Naive B cell (primary cell): ENCODE measurements at regions not wholly inside any gene's neighbourhood (a gene's known extent, or its start where the extent isn't known, plus 50 kb on each side); places are given as distances from the start of the nearest gene placed in this dataset.
"Not testable (repeated sequence)": the region's sequence is repeated elsewhere in the genome, so short reads cannot be mapped to it uniquely, and the experiment has no call there.

ENCODE experiments used
- ATAC-seq, 2 donors: fragments of 150-1000 bp; cut with Tn5 transposase; 2 replicates each; pipeline ENCODE4 v1.10.0; 2021; ENCODE audit warnings: low read depth in 2 of 2, mild to moderate bottlenecking in 2 of 2, moderate library complexity in 2 of 2
- DNase-seq: peaks from one replicate; pipeline ENCODE4 v3.0.0; 2022
- H3K27ac Mint-ChIP-seq, 6 donors: one replicate each; pipeline ENCODE4 v1.8.0; 2020 to 2022; ENCODE audit warnings: mild to moderate bottlenecking in 6 of 6, mixed read lengths in 6 of 6, moderate library complexity in 5 of 6, inconsistent platforms in 2 of 6
- H3K27me3 Mint-ChIP-seq, 3 donors: one replicate each; pipeline ENCODE4 v1.8.0; 2021 to 2022; ENCODE audit warnings: mixed read lengths in 3 of 3, mild to moderate bottlenecking in 1 of 3
- H3K36me3 Mint-ChIP-seq, 2 donors: one replicate each; pipeline ENCODE4 v1.8.0; 2020 to 2022; ENCODE audit warnings: mixed read lengths in 2 of 2, inconsistent platforms in 1 of 2, mild to moderate bottlenecking in 1 of 2
- H3K4me1 Mint-ChIP-seq, 3 donors: one replicate each; pipeline ENCODE4 v1.8.0; 2020 to 2022; ENCODE audit warnings: mixed read lengths in 3 of 3, inconsistent platforms in 1 of 3, mild to moderate bottlenecking in 1 of 3, moderate library complexity in 1 of 3
- H3K4me3 Mint-ChIP-seq, 8 donors: one replicate each; pipeline ENCODE4 v1.8.0; 2020 to 2022; ENCODE audit warnings: mild to moderate bottlenecking in 8 of 8, mixed read lengths in 8 of 8, moderate library complexity in 8 of 8, inconsistent platforms in 2 of 8
- H3K9me3 Mint-ChIP-seq, 7 donors: one replicate each; pipeline ENCODE4 v1.8.0; 2020 to 2022; ENCODE audit warnings: mixed read lengths in 7 of 7, mild to moderate bottlenecking in 5 of 7, inconsistent platforms in 2 of 7, moderate library complexity in 1 of 7

DNA sequence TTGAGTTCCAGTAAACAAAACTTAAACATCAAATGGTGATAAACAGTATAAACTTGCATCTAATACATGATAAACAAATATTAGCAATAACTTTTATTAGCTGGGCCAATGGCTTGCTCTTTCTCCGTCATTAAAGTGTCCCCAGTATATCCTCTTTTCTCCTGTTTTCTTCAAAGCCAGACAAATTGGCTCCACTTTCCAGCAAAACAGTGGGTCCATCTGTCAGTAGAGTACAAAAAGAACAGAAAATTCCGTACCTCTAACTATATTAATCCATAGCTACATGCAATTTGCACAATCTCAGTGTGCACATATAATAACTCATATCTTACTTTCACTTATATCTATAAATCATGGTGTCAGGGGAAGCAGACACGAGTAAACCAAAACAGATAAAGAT is 678.0 kb upstream of the SPRY2 start:
- no peak overlapping the region for H3K4me3 Mint-ChIP-seq
- H3K27me3 Mint-ChIP-seq, result no peaks in the 10 kb centered on the region
- H3K9me3 Mint-ChIP-seq, result peaks cover 0 to 51% (median 12%) of the 10 kb centered on the region in 7 donors
- peaks cover 0 to 4% of the 10 kb centered on the region in 2 donors for H3K36me3 Mint-ChIP-seq
- no peaks in the 10 kb centered on the region for H3K4me1 Mint-ChIP-seq
- no peak overlapping the region for H3K27ac Mint-ChIP-seq
- ATAC-seq (no peak), DNase-seq (no peak)

DNA sequence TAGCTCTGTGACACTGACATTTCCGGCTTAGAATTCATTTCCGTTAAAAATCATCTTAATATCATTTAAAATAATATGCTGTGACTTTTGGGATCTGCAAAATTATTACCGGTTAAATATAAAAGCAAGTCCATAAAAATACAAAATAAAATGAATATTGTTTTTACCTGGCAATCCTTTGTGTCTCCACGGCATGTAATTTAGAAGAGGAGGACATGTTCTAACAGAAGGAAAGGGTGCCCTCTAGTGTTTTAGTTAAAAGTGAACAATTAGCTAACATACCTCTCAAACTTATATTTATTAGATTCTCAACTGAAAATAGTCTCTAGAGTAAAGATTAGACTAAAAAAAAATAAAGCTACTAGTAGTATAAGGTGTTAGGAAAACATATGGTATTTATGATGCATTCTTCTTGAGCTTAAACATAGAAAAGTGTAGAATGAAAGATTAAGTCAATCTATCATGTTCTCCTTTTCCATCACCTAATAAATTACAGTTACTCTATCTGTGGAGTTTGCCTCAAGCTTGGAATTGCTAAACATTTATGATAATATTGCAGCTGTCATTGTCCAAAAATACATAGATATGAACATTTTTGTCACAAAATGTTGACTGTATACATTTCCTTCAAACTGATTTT is 676.7 kb upstream of the SPRY2 start:
- H3K9me3 Mint-ChIP-seq, result peaks cover 0 to 38% (median 9%) of the 10 kb centered on the region in 7 donors
- H3K27me3 Mint-ChIP-seq, result no peaks in the 10 kb centered on the region
- peak; percentile 35 for DNase-seq
- no peak overlapping the region for H3K27ac Mint-ChIP-seq
- H3K4me3 Mint-ChIP-seq, result no peak overlapping the region
- ATAC-seq, result peak in 1 of 2 donors; percentile 36
- H3K36me3 Mint-ChIP-seq, result peaks cover 0 to 4% of the 10 kb centered on the region in 2 donors
- no peaks in the 10 kb centered on the region for H3K4me1 Mint-ChIP-seq

DNA sequence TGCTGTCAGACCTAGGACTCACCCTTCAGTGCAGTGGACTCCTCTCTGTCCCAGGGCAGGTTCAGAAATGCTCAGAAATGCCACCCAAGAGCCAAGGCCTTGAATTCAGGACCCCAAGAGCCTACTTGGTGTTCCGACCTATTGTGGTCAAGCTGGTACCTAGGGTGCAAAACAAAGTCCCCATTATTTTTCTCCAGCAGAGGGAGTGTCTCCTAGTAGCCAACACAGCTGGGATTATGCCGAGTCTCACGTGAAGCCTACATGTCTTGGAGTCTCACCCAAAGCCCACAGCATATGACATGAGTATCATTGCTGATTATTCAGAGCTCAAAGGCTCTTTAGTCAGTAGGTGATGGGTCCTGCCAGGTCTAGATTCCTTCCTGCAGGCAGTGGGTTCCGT is 671.1 kb upstream of the SPRY2 start:
- DNase-seq (no peak), ATAC-seq (no peak)
- no peaks in the 10 kb centered on the region for H3K36me3 Mint-ChIP-seq
- no peaks in the 10 kb centered on the region for H3K4me1 Mint-ChIP-seq
- H3K27me3 Mint-ChIP-seq, result no peaks in the 10 kb centered on the region
- no peak overlapping the region for H3K27ac Mint-ChIP-seq
- H3K9me3 Mint-ChIP-seq, result peaks cover 0 to 29% (median 3%) of the 10 kb centered on the region in 7 donors
- H3K4me3 Mint-ChIP-seq, result no peak overlapping the region

DNA sequence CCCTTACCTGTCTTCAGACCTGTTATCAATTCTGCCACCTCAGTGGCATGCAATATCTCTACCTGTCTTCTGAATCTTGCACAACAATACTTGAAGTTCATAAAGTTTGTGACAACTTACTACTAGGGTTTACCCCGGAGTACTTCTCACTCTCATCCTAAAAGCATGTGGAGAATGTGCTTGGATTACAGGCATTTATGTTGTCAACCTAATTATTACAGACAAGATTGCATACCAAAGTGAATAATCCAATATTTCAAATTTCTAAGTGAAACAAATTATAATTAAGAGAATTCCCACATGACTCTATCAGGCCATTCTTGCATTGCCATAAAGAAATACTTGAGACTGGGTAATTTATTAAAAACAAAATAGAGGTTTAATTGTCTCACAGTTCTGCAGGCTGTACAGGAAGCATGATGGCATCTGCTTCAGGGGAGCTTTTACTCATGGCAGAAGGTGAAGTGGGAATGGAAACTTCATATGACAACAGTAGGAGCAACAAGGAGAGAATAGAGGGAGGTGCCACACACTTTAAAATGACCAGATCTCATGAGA is 661.0 kb upstream of the SPRY2 start:
- no peak for DNase-seq
- ATAC-seq, result no peak
- H3K36me3 Mint-ChIP-seq, result no peaks in the 10 kb centered on the region
- H3K4me3 Mint-ChIP-seq, result no peak overlapping the region
- H3K4me1 Mint-ChIP-seq, result no peaks in the 10 kb centered on the region
- no peaks in the 10 kb centered on the region for H3K27me3 Mint-ChIP-seq
- H3K9me3 Mint-ChIP-seq, result peaks cover 0 to 19% (median 0%) of the 10 kb centered on the region in 7 donors
- no peak overlapping the region for H3K27ac Mint-ChIP-seq

DNA sequence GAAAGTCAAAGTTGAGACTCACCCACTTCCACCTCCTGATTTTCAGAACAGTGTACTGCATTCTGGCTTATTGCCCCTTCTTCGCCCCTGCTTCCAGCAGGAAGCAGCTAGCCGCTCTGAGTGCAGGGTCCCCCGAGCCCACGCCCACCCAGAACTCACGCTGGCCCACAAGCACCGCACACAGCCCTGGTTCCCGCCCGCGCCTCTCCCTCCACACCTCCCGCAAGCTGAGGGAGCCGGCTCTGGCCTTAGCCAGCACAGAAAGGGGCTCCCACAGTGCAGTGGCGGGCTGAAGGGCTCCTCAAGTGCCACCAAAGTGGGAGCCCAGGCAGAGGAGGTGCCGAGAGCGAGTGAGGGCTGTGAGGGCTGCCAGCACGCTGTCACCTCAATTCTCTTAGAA is 657.7 kb upstream of the SPRY2 start:
- H3K27ac Mint-ChIP-seq, H3K36me3 Mint-ChIP-seq, DNase-seq, H3K4me1 Mint-ChIP-seq, ATAC-seq, H3K4me3 Mint-ChIP-seq, H3K27me3 Mint-ChIP-seq: not testable (repeated sequence)
- H3K9me3 Mint-ChIP-seq, result peaks cover 0 to 16% (median 1%) of the 10 kb centered on the region in 7 donors

DNA sequence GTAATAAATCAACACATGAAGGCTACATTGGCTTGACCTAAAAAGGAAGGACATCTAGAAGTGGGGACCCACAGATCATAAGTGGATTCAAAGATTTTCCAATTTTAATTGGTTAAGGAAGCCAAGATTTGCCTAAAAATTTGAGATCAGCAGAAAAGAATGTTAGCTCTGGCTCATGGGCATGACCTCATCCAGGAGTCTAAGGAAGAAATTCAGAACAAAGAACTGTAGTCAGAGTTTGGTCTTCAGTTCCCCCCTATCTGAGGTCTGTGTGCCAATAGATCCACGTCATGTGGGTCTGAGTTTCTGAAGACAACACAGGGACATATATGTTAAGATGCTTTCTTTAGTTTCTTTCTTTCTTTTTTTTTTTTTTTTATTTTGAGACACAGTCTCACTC is 648.8 kb upstream of the SPRY2 start:
- ATAC-seq (no peak), DNase-seq (no peak)
- no peaks in the 10 kb centered on the region for H3K36me3 Mint-ChIP-seq
- peaks cover 2 to 26% (median 5%) of the 10 kb centered on the region in 7 donors for H3K9me3 Mint-ChIP-seq
- no peaks in the 10 kb centered on the region for H3K27me3 Mint-ChIP-seq
- H3K27ac Mint-ChIP-seq, result no peak overlapping the region
- H3K4me3 Mint-ChIP-seq, result no peak overlapping the region
- no peaks in the 10 kb centered on the region for H3K4me1 Mint-ChIP-seq

DNA sequence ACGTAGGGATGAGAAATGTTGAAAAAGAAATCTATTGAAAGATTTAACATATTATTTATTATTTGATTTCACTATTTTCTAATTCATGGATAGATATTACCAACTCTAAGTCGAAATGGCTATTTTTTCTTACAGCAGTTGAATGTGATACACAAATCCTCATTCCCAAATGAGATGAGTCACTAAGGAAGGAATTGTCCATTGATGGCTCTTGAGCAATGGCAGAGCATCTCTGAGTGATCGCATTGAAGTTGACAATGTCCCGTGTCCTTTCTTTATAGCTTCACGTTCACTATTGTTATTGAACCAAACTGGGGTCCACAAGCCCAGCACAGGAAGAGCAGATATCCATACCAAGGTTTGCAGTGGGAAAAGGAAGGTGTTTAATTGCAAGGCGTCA is 648.3 kb upstream of the SPRY2 start:
- ATAC-seq (no peak), DNase-seq (no peak)
- H3K4me3 Mint-ChIP-seq, result no peak overlapping the region
- H3K36me3 Mint-ChIP-seq, result no peaks in the 10 kb centered on the region
- no peak overlapping the region for H3K27ac Mint-ChIP-seq
- H3K27me3 Mint-ChIP-seq, result no peaks in the 10 kb centered on the region
- H3K9me3 Mint-ChIP-seq, result peaks cover 2 to 26% (median 5%) of the 10 kb centered on the region in 7 donors
- H3K4me1 Mint-ChIP-seq, result no peaks in the 10 kb centered on the region

DNA sequence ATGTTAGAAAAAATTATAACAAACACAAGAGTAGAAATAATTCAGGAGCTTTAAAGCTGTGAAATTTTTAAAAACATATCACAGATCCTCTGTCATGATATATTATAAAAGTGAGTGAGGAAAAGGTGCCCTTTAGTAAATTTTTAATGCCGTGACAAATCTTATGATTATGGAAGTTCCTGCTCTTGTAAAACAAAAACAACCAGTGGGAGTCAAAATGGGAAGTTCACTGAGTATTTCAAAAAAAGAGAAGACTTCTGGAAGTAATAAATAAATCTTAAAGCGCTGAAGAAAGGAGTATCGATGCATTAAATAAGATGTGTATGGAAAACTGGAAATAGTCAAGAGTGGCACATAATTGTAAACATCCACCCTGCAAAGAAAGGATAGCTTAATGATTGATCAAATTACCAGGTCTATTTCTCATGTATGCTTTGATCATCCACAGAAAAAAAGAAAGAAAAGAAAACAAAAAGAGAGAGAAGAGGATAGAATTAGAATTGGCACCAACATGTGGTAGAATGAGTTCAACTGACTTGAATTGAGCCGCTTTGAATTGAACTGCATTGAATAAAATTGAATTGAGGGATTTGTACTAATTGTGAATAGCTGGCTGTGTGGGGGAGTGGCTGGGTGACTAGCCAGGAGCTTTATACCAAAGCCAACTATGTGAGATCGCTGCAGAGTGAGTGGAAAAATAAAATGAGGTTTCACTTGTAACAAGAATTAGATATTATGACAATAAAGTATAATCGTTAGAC is 647.6 kb upstream of the SPRY2 start:
- H3K9me3 Mint-ChIP-seq, result peaks cover 2 to 26% (median 5%) of the 10 kb centered on the region in 7 donors
- ATAC-seq (no peak), DNase-seq (no peak)
- H3K27me3 Mint-ChIP-seq, result no peaks in the 10 kb centered on the region
- no peaks in the 10 kb centered on the region for H3K36me3 Mint-ChIP-seq
- no peaks in the 10 kb centered on the region for H3K4me1 Mint-ChIP-seq
- H3K4me3 Mint-ChIP-seq, result no peak overlapping the region
- H3K27ac Mint-ChIP-seq, result no peak overlapping the region

DNA sequence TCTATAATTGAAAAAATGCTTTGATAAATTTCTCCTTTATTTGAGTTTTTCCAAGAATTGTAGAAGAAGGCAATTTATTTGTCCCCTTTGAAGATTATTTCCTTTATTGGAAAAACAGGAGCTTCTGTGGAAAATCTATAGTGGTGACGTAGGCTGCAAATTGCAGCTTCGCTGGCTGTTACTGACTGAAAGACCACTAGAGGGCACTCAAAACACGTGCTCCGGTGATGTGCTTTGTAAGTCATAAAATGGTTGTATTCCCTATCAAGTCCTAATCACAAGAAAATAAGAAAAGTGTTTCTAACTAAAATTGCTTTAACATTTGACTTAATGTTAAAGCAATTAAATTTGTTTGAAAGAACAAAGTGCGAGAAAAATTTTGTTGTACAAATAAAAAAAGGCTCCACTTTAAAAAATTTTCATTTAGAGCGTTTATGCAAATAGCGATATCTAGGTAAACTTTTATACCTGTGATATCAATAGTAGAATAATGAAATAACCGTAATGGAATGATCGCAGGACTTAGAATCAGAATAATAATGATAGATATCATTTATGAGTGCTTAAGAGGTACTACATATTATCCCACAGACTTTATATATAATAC is 638.2 kb upstream of the SPRY2 start:
- DNase-seq, result peak; percentile 9
- H3K36me3 Mint-ChIP-seq, result no peaks in the 10 kb centered on the region
- peaks cover 0 to 7% (median 3%) of the 10 kb centered on the region in 7 donors for H3K9me3 Mint-ChIP-seq
- peak in 1 of 2 donors; percentile 48 for ATAC-seq
- H3K4me3 Mint-ChIP-seq, result no peak overlapping the region
- H3K27ac Mint-ChIP-seq, result no peak overlapping the region
- H3K4me1 Mint-ChIP-seq, result no peaks in the 10 kb centered on the region
- H3K27me3 Mint-ChIP-seq, result no peaks in the 10 kb centered on the region

DNA sequence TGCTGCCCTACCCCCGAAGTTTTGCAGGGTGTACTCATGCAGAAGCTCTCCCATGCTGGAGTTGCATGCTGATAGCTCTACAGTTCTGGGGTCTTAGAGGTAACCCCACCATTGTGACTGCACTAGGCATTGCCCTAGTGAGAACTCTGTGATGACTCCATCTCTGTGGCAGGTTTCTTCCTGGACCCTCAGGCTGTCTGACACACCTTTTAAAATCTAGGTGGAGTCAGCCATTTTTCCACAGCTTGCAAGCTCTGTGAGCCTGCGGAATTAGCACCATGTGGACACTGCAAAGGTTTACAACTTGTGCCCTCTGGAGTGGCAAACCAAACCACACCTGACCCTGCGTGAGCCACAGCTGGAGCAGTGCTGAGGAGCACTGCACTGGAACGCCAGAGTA is 636.2 kb upstream of the SPRY2 start:
- Mint-ChIP-seq H3K27me3 (no peaks in the 10 kb centered on the region), H3K4me3 (no peak overlapping the region), H3K27ac (no peak overlapping the region), H3K36me3 (no peaks in the 10 kb centered on the region), H3K9me3 (peaks cover 0 to 7% (median under 1%) of the 10 kb centered on the region in 7 donors), H3K4me1 (no peaks in the 10 kb centered on the region)
- DNase-seq (no peak), ATAC-seq (no peak)

DNA sequence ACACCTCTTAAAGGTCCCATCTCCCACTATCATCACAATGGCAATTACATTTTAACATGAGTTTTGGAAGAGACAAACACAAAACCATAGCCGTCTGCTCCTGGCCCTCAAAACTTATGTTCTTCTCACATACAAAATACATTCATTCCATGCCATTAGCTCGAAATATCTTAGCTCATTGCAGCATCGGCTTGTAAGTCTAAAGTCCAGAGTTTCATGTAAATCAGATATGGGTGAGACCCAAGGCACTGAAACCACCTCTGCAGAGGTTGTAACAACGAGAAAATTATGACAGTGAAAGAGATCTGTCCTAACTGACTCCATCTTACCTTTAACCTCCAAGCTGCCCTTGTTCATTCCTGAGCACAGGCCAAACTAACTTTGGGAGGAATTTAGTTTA is 635.0 kb upstream of the SPRY2 start:
- no peak overlapping the region for H3K4me3 Mint-ChIP-seq
- no peaks in the 10 kb centered on the region for H3K36me3 Mint-ChIP-seq
- no peaks in the 10 kb centered on the region for H3K27me3 Mint-ChIP-seq
- H3K27ac Mint-ChIP-seq, result no peak overlapping the region
- peaks cover 0 to 5% (median 0%) of the 10 kb centered on the region in 7 donors for H3K9me3 Mint-ChIP-seq
- no peak for DNase-seq
- no peak for ATAC-seq
- H3K4me1 Mint-ChIP-seq, result no peaks in the 10 kb centered on the region

DNA sequence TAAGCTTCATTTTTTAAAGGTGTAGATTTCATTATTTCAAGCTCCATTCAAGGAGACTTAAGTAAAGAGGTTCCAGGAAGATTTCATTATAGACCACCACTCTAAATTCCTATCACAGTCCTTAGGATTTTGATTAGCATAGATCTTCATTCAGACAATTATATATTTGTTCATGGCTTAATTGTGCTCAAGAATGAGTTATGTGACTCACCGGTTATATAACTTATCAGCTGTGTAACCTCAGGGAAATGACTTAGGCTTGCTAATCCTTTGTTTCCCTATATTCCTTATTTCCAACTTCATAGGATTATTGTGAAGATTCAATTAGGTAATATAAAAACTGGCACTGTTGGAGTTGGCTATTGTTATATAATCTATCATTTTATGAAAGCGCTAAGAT is 632.8 kb upstream of the SPRY2 start:
- no peaks in the 10 kb centered on the region for H3K4me1 Mint-ChIP-seq
- H3K27ac Mint-ChIP-seq, result no peak overlapping the region
- no peaks in the 10 kb centered on the region for H3K36me3 Mint-ChIP-seq
- no peak for DNase-seq
- H3K27me3 Mint-ChIP-seq, result no peaks in the 10 kb centered on the region
- no peak for ATAC-seq
- no peaks in the 10 kb centered on the region for H3K9me3 Mint-ChIP-seq
- H3K4me3 Mint-ChIP-seq, result no peak overlapping the region

DNA sequence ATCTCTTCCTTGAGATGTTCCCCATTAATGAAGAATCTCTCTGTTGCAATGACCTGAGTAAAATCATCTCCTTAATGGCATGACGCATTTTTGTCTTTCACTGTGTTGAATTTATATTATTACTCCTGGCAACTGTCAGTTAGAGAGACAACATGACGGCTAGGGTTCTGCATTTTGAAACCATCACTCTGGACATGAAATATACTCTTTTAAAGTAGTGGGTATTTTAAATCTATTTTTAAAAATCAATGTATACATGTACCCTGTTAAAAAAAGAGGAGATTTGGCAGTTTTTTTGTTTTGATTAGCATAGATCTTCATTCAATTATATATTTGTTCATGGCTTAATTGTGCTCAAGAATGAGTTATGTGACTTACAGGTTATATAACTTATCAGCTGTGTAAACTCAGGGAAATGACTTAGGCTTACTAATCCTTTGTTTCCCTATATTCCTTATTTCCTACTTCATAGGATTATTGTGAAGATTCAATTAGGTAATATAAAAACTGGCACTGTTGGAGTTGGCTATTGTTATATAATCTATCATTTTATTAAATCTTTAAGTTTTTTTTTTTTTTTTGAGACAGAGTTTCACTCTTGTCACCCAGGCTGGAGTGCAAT is 632.0 kb upstream of the SPRY2 start:
- Mint-ChIP-seq H3K27me3 (no peaks in the 10 kb centered on the region), H3K9me3 (no peaks in the 10 kb centered on the region), H3K4me3 (no peak overlapping the region), H3K4me1 (no peaks in the 10 kb centered on the region), H3K27ac (no peak overlapping the region), H3K36me3 (no peaks in the 10 kb centered on the region)
- ATAC-seq (no peak), DNase-seq (no peak)
